GM19351 (cell line): ENCODE measurements at regions not wholly inside any gene's neighbourhood (a gene's known extent, or its start where the extent isn't known, plus 50 kb on each side); places are given as distances from the start of the nearest gene placed in this dataset.
"Not testable (repeated sequence)": the region's sequence is repeated elsewhere in the genome, so short reads cannot be mapped to it uniquely, and the experiment has no call there.

Experiments used
- ATAC-seq: cut with Tn5 transposase; IDR thresholded peaks from one replicate; pipeline ENCODE4 v1.9.1; 2021; ENCODE audit warnings: mild to moderate bottlenecking, moderate library complexity; ENCODE audit not compliant: unreplicated experiment

- ATAC-seq, result no peak
Measured at GRCh38 chr11:93032580-93032979, 63.1 kb downstream of the MTNR1B start.

GRCh38 chr11:93033093-93033492 lies 63.6 kb downstream of the MTNR1B start:
- no peak for ATAC-seq

- no peak for ATAC-seq
Measured at GRCh38 chr11:93034031-93034722, 64.7 kb downstream of the MTNR1B start.

- no peak for ATAC-seq
Measured at GRCh38 chr11:93034723-93035039, 65.2 kb downstream of the MTNR1B start.

GRCh38 chr11:93038521-93038920 lies 69.1 kb downstream of the MTNR1B start:
- ATAC-seq, result no peak

GRCh38 chr11:93039531-93040240 lies 70.2 kb downstream of the MTNR1B start:
- no peak for ATAC-seq

GRCh38 chr11:93041682-93042081 lies 72.2 kb downstream of the MTNR1B start:
- no peak for ATAC-seq

- not testable (repeated sequence) for ATAC-seq
Measured at GRCh38 chr11:93043186-93043585, 73.7 kb downstream of the MTNR1B start.

GRCh38 chr11:93049740-93050139 lies 80.3 kb downstream of the MTNR1B start:
- no peak for ATAC-seq

- no peak for ATAC-seq
Measured at GRCh38 chr11:93051186-93051585, 81.7 kb downstream of the MTNR1B start.

GRCh38 chr11:93053864-93054263 lies 84.4 kb downstream of the MTNR1B start:
- no peak for ATAC-seq

- no peak for ATAC-seq
Measured at GRCh38 chr11:93054279-93054678, 84.8 kb downstream of the MTNR1B start.

- ATAC-seq, result peak; percentile 92
Measured at GRCh38 chr11:93054881-93055280, 85.4 kb downstream of the MTNR1B start.

- ATAC-seq, result no peak
Measured at GRCh38 chr11:93059117-93059957, 89.9 kb downstream of the MTNR1B start.

- ATAC-seq, result no peak
Measured at GRCh38 chr11:93063086-93063485, 93.6 kb downstream of the MTNR1B start.

- ATAC-seq, result not testable (repeated sequence)
Measured at GRCh38 chr11:93065074-93065674, 95.7 kb downstream of the MTNR1B start.

GRCh38 chr11:93067881-93068390 lies 98.5 kb downstream of the MTNR1B start:
- ATAC-seq, result no peak

- ATAC-seq, result no peak
Measured at GRCh38 chr11:93072229-93072914, 102.9 kb downstream of the MTNR1B start.

- ATAC-seq, result no peak
Measured at GRCh38 chr11:93073026-93073425, 103.6 kb downstream of the MTNR1B start.

GRCh38 chr11:93073508-93074280 lies 104.2 kb downstream of the MTNR1B start:
- ATAC-seq, result no peak
